GM06990 (cell line): ENCODE measurements at regions not wholly inside any gene's neighbourhood (a gene's known extent, or its start where the extent isn't known, plus 50 kb on each side); places are given as distances from the start of the nearest gene placed in this dataset.

Experiments
- DNase-seq: peaks from one replicate; pipeline ENCODE4 v3.0.0-alpha.2; 2011; ENCODE audit not compliant: insufficient read length; ENCODE audit errors: extremely low read depth
- H3K27me3 ChIP-seq: replicated peaks from 2 replicates; pipeline ENCODE4 v1.6.0; 2011; ENCODE audit warnings: low read length; ENCODE audit not compliant: control insufficient read depth, insufficient read depth
- H3K36me3 ChIP-seq: 2 replicates; pipeline ENCODE4 v1.5.1; 2011; ENCODE audit warnings: low read length; ENCODE audit not compliant: control insufficient read depth, insufficient read depth
- H3K4me3 ChIP-seq: replicated peaks from 2 replicates; pipeline ENCODE4 v1.5.1; 2011; ENCODE audit warnings: low read depth, mild to moderate bottlenecking, control low read depth, low read length
- CTCF ChIP-seq: IDR thresholded peaks from 2 replicates; pipeline ENCODE4 v1.5.1; 2011; ENCODE audit warnings: low read length, control low read depth, mild to moderate bottlenecking, inconsistent platforms; ENCODE audit not compliant: insufficient read depth, poor library complexity, severe bottlenecking

- TF ChIP-seq CTCF = no peak
- DNase-seq = no peak
- no peak overlapping the region for H3K4me3 ChIP-seq
- no peaks in the 10 kb centered on the region for H3K27me3 ChIP-seq
- H3K36me3 ChIP-seq = no peaks in the 10 kb centered on the region
Measured at GRCh38 chr1:5394111-5394510, 598.1 kb downstream of the NPHP4 start.

- Histone ChIP-seq H3K36me3 (no peaks in the 10 kb centered on the region), H3K27me3 (no peaks in the 10 kb centered on the region), H3K4me3 (no peak overlapping the region)
- TF ChIP-seq CTCF = no peak
- DNase-seq = no peak
Measured at GRCh38 chr1:5393603-5394002, 598.6 kb downstream of the NPHP4 start.

- no peak for TF ChIP-seq CTCF
- no peaks in the 10 kb centered on the region for H3K27me3 ChIP-seq
- H3K4me3 ChIP-seq = no peak overlapping the region
- no peaks in the 10 kb centered on the region for H3K36me3 ChIP-seq
- DNase-seq = no peak
Measured at GRCh38 chr1:5393146-5393545, 599.1 kb downstream of the NPHP4 start.

- no peaks in the 10 kb centered on the region for H3K27me3 ChIP-seq
- no peaks in the 10 kb centered on the region for H3K36me3 ChIP-seq
- TF ChIP-seq CTCF = no peak
- H3K4me3 ChIP-seq = no peak overlapping the region
- DNase-seq = no peak
Measured at GRCh38 chr1:5391725-5392124, 600.5 kb downstream of the NPHP4 start.

- no peak for TF ChIP-seq CTCF
- H3K36me3 ChIP-seq = no peaks in the 10 kb centered on the region
- no peak for DNase-seq
- H3K4me3 ChIP-seq = no peak overlapping the region
- H3K27me3 ChIP-seq = no peaks in the 10 kb centered on the region
Measured at GRCh38 chr1:5390504-5390903, 601.7 kb downstream of the NPHP4 start.
